HepG2 (cell line): ENCODE measurements at regions not wholly inside any gene's neighbourhood (a gene's known extent, or its start where the extent isn't known, plus 50 kb on each side); places are given as distances from the start of the nearest gene placed in this dataset.

ENCODE experiments used
- ATAC-seq: fragments of 200-7000 bp; cut with Tn5 transposase; 3 replicates; pipeline ENCODE4 v1.9.1; 2020; ENCODE audit warnings: mild to moderate bottlenecking, moderate library complexity
- BruUV-seq: library from RNA; stranded (reverse); fragments of 400-500 nt; replicated peaks from 2 replicates; lab custom pipeline; 2021; lab: Mats Ljungman, UMichigan
- CTCF ChIA-PET: fragments of 300-600 bp; formaldehyde crosslinking; extraction: SDS; loops from one replicate; lab custom pipeline; 2021; ENCODE audit warnings: low total read pairs, inconsistent platforms, low intra/inter-chr PET ratio; lab: Yijun Ruan, JAX
- POLR2A ChIA-PET: fragments of 350-600 bp; sonication (Branson Sonifier 250); formaldehyde crosslinking; loops from one replicate; lab custom pipeline; 2020; ENCODE audit warnings: antibody characterized with exemption, inconsistent platforms; lab: Yijun Ruan, JAX
- DNase-seq: peaks from one replicate; pipeline ENCODE4 v3.0.0-alpha.2; 2015; ENCODE audit warnings: low spot score
- FAIRE-seq: peaks from 3 replicates; lab custom pipeline; 2011; peaks lifted over from hg19 to GRCh38; lab: Jason Lieb, UNC
- H2AFZ ChIP-seq: one replicate; pipeline ENCODE4 v1.6.1; 2011; ENCODE audit warnings: low read length, inconsistent platforms
- H3K27ac ChIP-seq: fragments of 300-600 bp; 3 replicates; pipeline ENCODE4 v1.8.0; 2011; ENCODE audit warnings: mixed run types, mild to moderate bottlenecking, mixed read lengths, low read length, inconsistent platforms; ENCODE audit not compliant: insufficient read depth; ENCODE audit errors: extremely low read length
- H3K27me3 ChIP-seq, 2 experiments: fragments of 200-600 bp in 1 of 2; 2 replicates in 1 of 2; 3 replicates in 1 of 2; pipeline versions ENCODE4 v1.6.0 to v1.8.0; 2011; ENCODE audit warnings: low read length in 2 of 2, mild to moderate bottlenecking in 2 of 2, moderate library complexity in 2 of 2, inconsistent platforms in 1 of 2; ENCODE audit not compliant: insufficient read depth in 2 of 2, control insufficient read depth in 1 of 2
- H3K36me3 ChIP-seq, 2 experiments: fragments of 200-600 bp in 1 of 2; replicated peaks in 1 of 2; 2 replicates in 1 of 2; 3 replicates in 1 of 2; pipeline versions ENCODE4 v1.5.1 to v1.8.0; 2011; ENCODE audit warnings: low read length in 2 of 2, inconsistent platforms in 1 of 2; ENCODE audit not compliant: insufficient read depth in 2 of 2, control insufficient read depth in 1 of 2
- H3K4me1 ChIP-seq: 2 replicates; pipeline ENCODE4 v1.5.1; 2012; ENCODE audit warnings: low read length, inconsistent platforms; ENCODE audit not compliant: insufficient read depth
- H3K4me2 ChIP-seq: 2 replicates; pipeline ENCODE4 v1.6.0; 2011; ENCODE audit warnings: low read depth, low read length, inconsistent platforms
- H3K4me3 ChIP-seq, 3 experiments: fragments of 200-600 bp in 1 of 3; sonication (generic), shearing (Covaris generic) in 1 of 3; replicated peaks in 1 of 3; 2 replicates each; pipeline ENCODE4 v1.5.1; 2011 to 2016; ENCODE audit warnings: low read length in 3 of 3, inconsistent platforms in 2 of 3, low read depth in 2 of 3, mild to moderate bottlenecking in 2 of 3, control low read depth in 1 of 3, mixed read lengths in 1 of 3; ENCODE audit not compliant: insufficient read depth in 1 of 3
- H3K79me2 ChIP-seq: one replicate; pipeline ENCODE4 v1.6.1; 2011; ENCODE audit warnings: low read length, inconsistent platforms; ENCODE audit not compliant: insufficient read depth
- H3K9ac ChIP-seq: 2 replicates; pipeline ENCODE4 v1.6.0; 2011; ENCODE audit warnings: mild to moderate bottlenecking, low read depth, low read length, inconsistent platforms; ENCODE audit not compliant: insufficient read depth
- H3K9me3 ChIP-seq: 2 replicates; pipeline ENCODE4 v1.5.1; 2012; ENCODE audit warnings: mild to moderate bottlenecking, low read length
- H4K20me1 ChIP-seq: 2 replicates; pipeline ENCODE4 v1.6.0; 2011; ENCODE audit warnings: inconsistent platforms, mild to moderate bottlenecking, low read length, moderate library complexity; ENCODE audit not compliant: insufficient read depth
- AKNA ChIP-seq: sonication (generic); formaldehyde crosslinking; IDR thresholded peaks from 2 replicates; pipeline ENCODE4 v1.4.0; 2020; ENCODE audit warnings: missing genetic modification reagents, borderline replicate concordance
- HMG20B ChIP-seq: conservative IDR thresholded peaks from 2 replicates; pipeline ENCODE4 v1.6.1; 2016; ENCODE audit warnings: missing genetic modification reagents, missing compliant biosample characterization
- MAF1 ChIP-seq: sonication (generic); formaldehyde crosslinking; IDR thresholded peaks from 2 replicates; pipeline ENCODE4 v1.5.0; 2020; ENCODE audit warnings: missing genetic modification reagents, borderline replicate concordance
- SOX5 ChIP-seq: IDR thresholded peaks from 2 replicates; pipeline ENCODE4 v1.6.1; 2016; ENCODE audit warnings: borderline replicate concordance
- SRY ChIP-seq: sonication (generic); formaldehyde crosslinking; IDR thresholded peaks from 2 replicates; pipeline ENCODE4 v1.8.0; 2022; ENCODE audit warnings: mild to moderate bottlenecking, missing genetic modification reagents
- YEATS2 ChIP-seq: sonication (generic); formaldehyde crosslinking; IDR thresholded peaks from 2 replicates; pipeline ENCODE4 v1.4.0; 2020; ENCODE audit warnings: missing genetic modification reagents, borderline replicate concordance
- ZNF644 ChIP-seq: IDR thresholded peaks from 2 replicates; pipeline ENCODE4 v1.6.1; 2016; ENCODE audit warnings: low read depth
- WGBS: methylation state at CpG from one replicate; pipeline ENCODE4 v1.1.6; 2017; ENCODE audit warnings: low lambda C conversion rate; 5-methylcytosine and 5-hydroxymethylcytosine counted together
- in situ Hi-C: cut with HindIII; loops from 2 replicates; pipeline ENCODE4 v1.10.0; 2017; ENCODE audit warnings: low pct_unique_long_range_greater_than_20kb; ENCODE audit not compliant: extremely low pct_ligation_motif_present
- intact Hi-C: fragments of 100-400 bp; cut with micrococcal nuclease; formaldehyde crosslinking; loops from one replicate; pipeline ENCODE4 v1.10.0; 2022; ENCODE audit not compliant: unreplicated experiment

- intact Hi-C loops (no loop called here), in situ Hi-C loops (no loop called here)
- ChIA-PET CTCF (no interaction called here), POLR2A (no interaction called here)
- Histone ChIP-seq H3K36me3 (no peaks in the 10 kb centered on the region), H4K20me1 (no peaks in the 10 kb centered on the region), H3K4me3 (no peak overlapping the region), H2AFZ (no peak overlapping the region), H3K9me3 (no peaks in the 10 kb centered on the region), H3K79me2 (no peaks in the 10 kb centered on the region), H3K27me3 (peaks cover 0 to 13% of the 10 kb centered on the region in 2 experiments; a peak in 3 of 5 replicates), H3K4me2 (no peak overlapping the region), H3K27ac (no peak overlapping the region)
- FAIRE-seq (no peak), DNase-seq (no peak), ATAC-seq (no peak)
- BruUV-seq: no TSS peak
- WGBS: 2% methylated on average over 2 of the region's 2 CpGs
- no peak for TF ChIP-seq ZNF644 (CRISPR knock-in tag)
- no peak for TF ChIP-seq HMG20B (CRISPR knock-in tag)
- no peak for TF ChIP-seq YEATS2 (CRISPR knock-in tag)
- TF ChIP-seq MAF1 (CRISPR knock-in tag): no peak
- TF ChIP-seq SOX5 (CRISPR knock-in tag): no peak
- no peak for TF ChIP-seq SRY (CRISPR knock-in tag)
- no peak for TF ChIP-seq AKNA (CRISPR knock-in tag)
- TF ChIP-seq, all 625 proteins: peak for 0
- H3K4me1 ChIP-seq: peaks cover 7% of the 10 kb centered on the region
- no peak overlapping the region for H3K9ac ChIP-seq
These were observed 118.9 kb upstream of the EXOC2 start for GRCh38 chr6:811831-812230.
